ENCODE measurements at regions not wholly inside any gene's neighbourhood (a gene's known extent, or its start where the extent isn't known, plus 50 kb on each side); places are given as distances from the start of the nearest gene placed in this dataset.

GRCh38 chr7:9283246-9283645 lies 849.8 kb downstream of the NXPH1 start:
- dilution Hi-C loops (cut with MboI; ENCODE audit: extremely low pct_ligation_motif_present, low sequenced_read_pairs), result no loop called here
- Histone ChIP-seq H3K4me3 (ENCODE audit: control insufficient read depth in 2 of 3, extremely low read depth in 1 of 3, insufficient read depth in 2 of 3, low read depth in 1 of 3, low read length in 3 of 3) (no peak overlapping the region), H3K9me3 (ENCODE audit: control insufficient read depth, low read depth, low read length) (no peaks in the 10 kb centered on the region), H4K20me1 (ENCODE audit: control insufficient read depth, extremely low read depth, insufficient read depth, low read length) (no peaks in the 10 kb centered on the region), H3K4me2 (ENCODE audit: control insufficient read depth, extremely low read depth, insufficient read depth, low read depth, low read length) (no peak overlapping the region), H3K27me3 (ENCODE audit: control insufficient read depth, extremely low read depth, insufficient read depth, low read length) (no peaks in the 10 kb centered on the region), H3K79me2 (ENCODE audit: control insufficient read depth, insufficient read depth, low read length) (no peaks in the 10 kb centered on the region), H3K9me1 (ENCODE audit: control insufficient read depth, extremely low read depth, insufficient read depth, low read length) (no peaks in the 10 kb centered on the region), H3K36me3 (ENCODE audit: control insufficient read depth in 2 of 2, extremely low read depth in 1 of 2, insufficient read depth in 2 of 2, low read length in 2 of 2) (no peaks in the 10 kb centered on the region), H3K4me1 (ENCODE audit: control insufficient read depth, extremely low read depth, insufficient read depth, low read length) (no peaks in the 10 kb centered on the region), H3K9ac (ENCODE audit: control insufficient read depth, extremely low read depth, insufficient read depth, low read length) (no peak overlapping the region), H3K27ac (ENCODE audit: control insufficient read depth, insufficient read depth, low read length) (no peak overlapping the region), H2AFZ (ENCODE audit: control insufficient read depth, low read length) (no peak overlapping the region)
- no peak for TF ChIP-seq EZH2 (IDR thresholded peaks at IDR 0.05; ENCODE audit: low read length)
- FAIRE-seq, result no peak
- DNase-seq (ENCODE audit: low read depth, low spot score), result no peak

GRCh38 chr7:9302436-9302835 lies 869.0 kb downstream of the NXPH1 start:
- Histone ChIP-seq H3K36me3 (ENCODE audit: control insufficient read depth in 2 of 2, extremely low read depth in 1 of 2, insufficient read depth in 2 of 2, low read length in 2 of 2) (no peaks in the 10 kb centered on the region), H3K9me3 (ENCODE audit: control insufficient read depth, low read depth, low read length) (no peaks in the 10 kb centered on the region), H3K27me3 (ENCODE audit: control insufficient read depth, extremely low read depth, insufficient read depth, low read length) (no peaks in the 10 kb centered on the region), H3K9me1 (ENCODE audit: control insufficient read depth, extremely low read depth, insufficient read depth, low read length) (no peaks in the 10 kb centered on the region), H3K9ac (ENCODE audit: control insufficient read depth, extremely low read depth, insufficient read depth, low read length) (no peak overlapping the region), H3K79me2 (ENCODE audit: control insufficient read depth, insufficient read depth, low read length) (no peaks in the 10 kb centered on the region), H3K4me2 (ENCODE audit: control insufficient read depth, extremely low read depth, insufficient read depth, low read depth, low read length) (no peak overlapping the region), H3K4me1 (ENCODE audit: control insufficient read depth, extremely low read depth, insufficient read depth, low read length) (no peaks in the 10 kb centered on the region), H3K4me3 (ENCODE audit: control insufficient read depth in 2 of 3, extremely low read depth in 1 of 3, insufficient read depth in 2 of 3, low read depth in 1 of 3, low read length in 3 of 3) (no peak overlapping the region), H3K27ac (ENCODE audit: control insufficient read depth, insufficient read depth, low read length) (no peak overlapping the region), H4K20me1 (ENCODE audit: control insufficient read depth, extremely low read depth, insufficient read depth, low read length) (no peaks in the 10 kb centered on the region), H2AFZ (ENCODE audit: control insufficient read depth, low read length) (no peak overlapping the region)
- FAIRE-seq (no peak), DNase-seq (ENCODE audit: low read depth, low spot score) (no peak)
- TF ChIP-seq EZH2 (IDR thresholded peaks at IDR 0.05; ENCODE audit: low read length), result no peak
- no peak for TF ChIP-seq CTCF (optimal IDR thresholded peaks at IDR 0.05 in 1 of 3, IDR thresholded peaks at IDR 0.05 in 1 of 3, conservative IDR thresholded peaks at IDR 0.05 in 1 of 3; ENCODE audit: extremely low read depth in 1 of 3, insufficient read depth in 2 of 3, low read length in 3 of 3)
- dilution Hi-C loops (cut with MboI; ENCODE audit: extremely low pct_ligation_motif_present, low sequenced_read_pairs), result no loop called here

- Histone ChIP-seq H3K79me2 (ENCODE audit: control insufficient read depth, insufficient read depth, low read length) (no peaks in the 10 kb centered on the region), H3K4me2 (ENCODE audit: control insufficient read depth, extremely low read depth, insufficient read depth, low read depth, low read length) (no peak overlapping the region), H3K4me3 (ENCODE audit: control insufficient read depth in 2 of 3, extremely low read depth in 1 of 3, insufficient read depth in 2 of 3, low read depth in 1 of 3, low read length in 3 of 3) (no peak overlapping the region), H3K9me1 (ENCODE audit: control insufficient read depth, extremely low read depth, insufficient read depth, low read length) (no peaks in the 10 kb centered on the region), H3K9me3 (ENCODE audit: control insufficient read depth, low read depth, low read length) (no peaks in the 10 kb centered on the region), H3K27ac (ENCODE audit: control insufficient read depth, insufficient read depth, low read length) (no peak overlapping the region), H2AFZ (ENCODE audit: control insufficient read depth, low read length) (no peak overlapping the region), H3K36me3 (ENCODE audit: control insufficient read depth in 2 of 2, extremely low read depth in 1 of 2, insufficient read depth in 2 of 2, low read length in 2 of 2) (no peaks in the 10 kb centered on the region), H4K20me1 (ENCODE audit: control insufficient read depth, extremely low read depth, insufficient read depth, low read length) (no peaks in the 10 kb centered on the region), H3K9ac (ENCODE audit: control insufficient read depth, extremely low read depth, insufficient read depth, low read length) (no peak overlapping the region), H3K27me3 (ENCODE audit: control insufficient read depth, extremely low read depth, insufficient read depth, low read length) (no peaks in the 10 kb centered on the region), H3K4me1 (ENCODE audit: control insufficient read depth, extremely low read depth, insufficient read depth, low read length) (no peaks in the 10 kb centered on the region)
- DNase-seq (ENCODE audit: low read depth, low spot score) (no peak), FAIRE-seq (no peak)
- TF ChIP-seq CTCF (optimal IDR thresholded peaks at IDR 0.05 in 1 of 3, IDR thresholded peaks at IDR 0.05 in 1 of 3, conservative IDR thresholded peaks at IDR 0.05 in 1 of 3; ENCODE audit: extremely low read depth in 1 of 3, insufficient read depth in 2 of 3, low read length in 3 of 3), result no peak
- TF ChIP-seq EZH2 (IDR thresholded peaks at IDR 0.05; ENCODE audit: low read length), result no peak
- dilution Hi-C loops (cut with MboI; ENCODE audit: extremely low pct_ligation_motif_present, low sequenced_read_pairs), result no loop called here
Measured at GRCh38 chr7:9307131-9307530, 873.7 kb downstream of the NXPH1 start.

Data from keratinocyte (primary cell).